ENCODE measurements at regions not wholly inside any gene's neighbourhood (a gene's known extent, or its start where the extent isn't known, plus 50 kb on each side); places are given as distances from the start of the nearest gene placed in this dataset.
"Not testable (repeated sequence)": the region's sequence is repeated elsewhere in the genome, so short reads cannot be mapped to it uniquely, and the experiment has no call there.

- ATAC-seq, result no peak
- TF ChIP-seq RARB (CRISPR knock-in tag; IDR thresholded peaks at IDR 0.05), result no peak
- TF ChIP-seq GLIS3 (CRISPR knock-in tag; IDR thresholded peaks at IDR 0.05), result no peak
- TF ChIP-seq TOX (CRISPR knock-in tag; IDR thresholded peaks at IDR 0.05; ENCODE audit: borderline replicate concordance), result no peak
- TF ChIP-seq POU6F1 (CRISPR knock-in tag; IDR thresholded peaks at IDR 0.05; ENCODE audit: borderline replicate concordance, low read depth), result no peak
- TF ChIP-seq ZNF8 (CRISPR knock-in tag; IDR thresholded peaks at IDR 0.05), result no peak
- TF ChIP-seq PATZ1 (CRISPR knock-in tag; IDR thresholded peaks at IDR 0.05; ENCODE audit: borderline replicate concordance), result no peak
- no peak for TF ChIP-seq ZNF70 (CRISPR knock-in tag; IDR thresholded peaks at IDR 0.05)
- no peak for TF ChIP-seq CSDC2 (CRISPR knock-in tag; IDR thresholded peaks at IDR 0.05)
Measured at GRCh38 chr5:98541641-98542040, 231.8 kb upstream of the RGMB start.

GRCh38 chr5:98543490-98543889 lies 230.0 kb upstream of the RGMB start:
- no peak for ATAC-seq
- TF ChIP-seq ZNF8 (CRISPR knock-in tag; IDR thresholded peaks at IDR 0.05) (no peak), SNAI2 (CRISPR knock-in tag; IDR thresholded peaks at IDR 0.05) (no peak), ZC3H10 (CRISPR knock-in tag; IDR thresholded peaks at IDR 0.05) (no peak), ZNF70 (CRISPR knock-in tag; IDR thresholded peaks at IDR 0.05) (no peak), ZNF565 (CRISPR knock-in tag; conservative IDR thresholded peaks at IDR 0.05; ENCODE audit: low read depth) (no peak)

- not testable (repeated sequence) for ATAC-seq
Measured at GRCh38 chr5:98546924-98547323, 226.5 kb upstream of the RGMB start.

GRCh38 chr5:98556712-98557111 lies 216.8 kb upstream of the RGMB start:
- no peak for ATAC-seq
- TF ChIP-seq TCF4 (CRISPR knock-in tag; IDR thresholded peaks at IDR 0.05; ENCODE audit: borderline replicate concordance) (no peak), TSHZ2 (CRISPR knock-in tag; IDR thresholded peaks at IDR 0.05) (no peak), ARNTL (CRISPR knock-in tag; IDR thresholded peaks at IDR 0.05; ENCODE audit: borderline replicate concordance, low read depth) (no peak), ZNF8 (CRISPR knock-in tag; IDR thresholded peaks at IDR 0.05) (no peak), OSR1 (CRISPR knock-in tag; IDR thresholded peaks at IDR 0.05) (no peak), CSRNP3 (CRISPR knock-in tag; IDR thresholded peaks at IDR 0.05) (no peak), PATZ1 (CRISPR knock-in tag; IDR thresholded peaks at IDR 0.05; ENCODE audit: borderline replicate concordance) (no peak), ESRRG (CRISPR knock-in tag; IDR thresholded peaks at IDR 0.05) (no peak), ZFP3 (CRISPR knock-in tag; IDR thresholded peaks at IDR 0.05) (no peak), GLIS3 (CRISPR knock-in tag; IDR thresholded peaks at IDR 0.05) (no peak), RARB (CRISPR knock-in tag; IDR thresholded peaks at IDR 0.05) (no peak), CSDC2 (CRISPR knock-in tag; IDR thresholded peaks at IDR 0.05) (no peak), ZNF70 (CRISPR knock-in tag; IDR thresholded peaks at IDR 0.05) (no peak), TOX (CRISPR knock-in tag; IDR thresholded peaks at IDR 0.05; ENCODE audit: borderline replicate concordance) (no peak), POU6F1 (CRISPR knock-in tag; IDR thresholded peaks at IDR 0.05; ENCODE audit: borderline replicate concordance, low read depth) (no peak), PPARA (CRISPR knock-in tag; IDR thresholded peaks at IDR 0.05; ENCODE audit: borderline replicate concordance) (no peak), ISL1 (CRISPR knock-in tag; IDR thresholded peaks at IDR 0.05) (no peak), ZC3H10 (CRISPR knock-in tag; IDR thresholded peaks at IDR 0.05) (no peak), CREB5 (CRISPR knock-in tag; IDR thresholded peaks at IDR 0.05; ENCODE audit: low read depth) (no peak)
